Esophagus muscularis mucosa (tissue), 3 donors: ENCODE measurements at regions not wholly inside any gene's neighbourhood (a gene's known extent, or its start where the extent isn't known, plus 50 kb on each side); places are given as distances from the start of the nearest gene placed in this dataset.

ENCODE experiments used
- POLR2A ChIP-seq: fragments of 450-650 bp; IDR thresholded peaks from one replicate; pipeline ENCODE4 v1.6.1; 2017; ENCODE audit warnings: antibody characterized with exemption, moderate library complexity, mild to moderate bottlenecking, low read depth
- TF ChIP-seq, protein P1 (sequence below), 3 experiments: fragments of 200-600 bp in 2 of 3; fragments of 450-650 bp in 1 of 3; sonication (generic) in 2 of 3; IDR thresholded peaks; one replicate each; pipeline ENCODE4 v1.5.1; 2017 to 2019; ENCODE audit warnings: antibody characterized with exemption in 3 of 3, mild to moderate bottlenecking in 2 of 3, moderate library complexity in 1 of 3

DNA sequence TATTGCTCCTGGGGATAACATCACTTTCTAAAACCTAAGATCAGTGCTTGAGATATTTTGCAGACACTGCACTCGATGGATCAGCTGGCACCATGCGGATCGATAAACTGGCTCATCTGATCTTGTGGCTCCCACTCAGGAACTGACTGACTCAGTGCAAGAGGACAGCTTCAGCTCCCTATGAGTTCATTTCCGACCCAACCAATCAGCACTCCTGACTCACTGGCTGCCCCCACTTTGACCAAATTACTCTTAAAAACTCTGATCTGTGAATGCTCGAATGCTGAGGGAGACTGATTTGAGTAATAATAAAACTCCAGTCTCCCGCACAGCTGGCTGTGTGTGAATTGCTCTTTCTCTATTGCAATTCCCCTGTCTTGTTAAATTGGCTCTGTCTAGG is 110.1 kb downstream of the ANAPC4 start:
- TF ChIP-seq, protein P1, sequence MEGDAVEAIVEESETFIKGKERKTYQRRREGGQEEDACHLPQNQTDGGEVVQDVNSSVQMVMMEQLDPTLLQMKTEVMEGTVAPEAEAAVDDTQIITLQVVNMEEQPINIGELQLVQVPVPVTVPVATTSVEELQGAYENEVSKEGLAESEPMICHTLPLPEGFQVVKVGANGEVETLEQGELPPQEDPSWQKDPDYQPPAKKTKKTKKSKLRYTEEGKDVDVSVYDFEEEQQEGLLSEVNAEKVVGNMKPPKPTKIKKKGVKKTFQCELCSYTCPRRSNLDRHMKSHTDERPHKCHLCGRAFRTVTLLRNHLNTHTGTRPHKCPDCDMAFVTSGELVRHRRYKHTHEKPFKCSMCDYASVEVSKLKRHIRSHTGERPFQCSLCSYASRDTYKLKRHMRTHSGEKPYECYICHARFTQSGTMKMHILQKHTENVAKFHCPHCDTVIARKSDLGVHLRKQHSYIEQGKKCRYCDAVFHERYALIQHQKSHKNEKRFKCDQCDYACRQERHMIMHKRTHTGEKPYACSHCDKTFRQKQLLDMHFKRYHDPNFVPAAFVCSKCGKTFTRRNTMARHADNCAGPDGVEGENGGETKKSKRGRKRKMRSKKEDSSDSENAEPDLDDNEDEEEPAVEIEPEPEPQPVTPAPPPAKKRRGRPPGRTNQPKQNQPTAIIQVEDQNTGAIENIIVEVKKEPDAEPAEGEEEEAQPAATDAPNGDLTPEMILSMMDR (IDR thresholded peaks at IDR 0.05): no peak
- TF ChIP-seq POLR2A: no peak
